Endothelial cell of umbilical vein (primary cell): ENCODE measurements at regions not wholly inside any gene's neighbourhood (a gene's known extent, or its start where the extent isn't known, plus 50 kb on each side); places are given as distances from the start of the nearest gene placed in this dataset.

Source experiments
- BruUV-seq: library from RNA; stranded (reverse); fragments of 400-500 nt; replicated peaks from 2 replicates; lab custom pipeline; 2021; lab: Mats Ljungman, UMichigan
- CTCF ChIA-PET: fragments of 300-600, 350-600 bp; sonication (Branson Sonifier 250); formaldehyde crosslinking; loops from one replicate; lab custom pipeline; 2021; ENCODE audit warnings: antibody characterized with exemption, inconsistent platforms; lab: Charles Lee
- POLR2A ChIA-PET: fragments of 300-600, 350-600 bp; sonication (Branson Sonifier 250); formaldehyde crosslinking; loops from one replicate; lab custom pipeline; 2021; ENCODE audit warnings: antibody characterized with exemption, inconsistent platforms; lab: Charles Lee
- DNase-seq: peaks from one replicate; pipeline ENCODE4 v3.0.0-alpha.2; 2011; ENCODE audit warnings: low read depth, low spot score
- FAIRE-seq: peaks from 2 replicates; lab custom pipeline; 2011; peaks lifted over from hg19 to GRCh38; lab: Jason Lieb, UNC
- H2AFZ ChIP-seq: 2 replicates; pipeline ENCODE4 v1.6.0; 2012; ENCODE audit warnings: low read depth, low read length, control low read depth, inconsistent platforms
- H3K27ac ChIP-seq: 2 replicates; pipeline ENCODE4 v1.5.1; 2011; ENCODE audit warnings: low read depth, mild to moderate bottlenecking, control low read depth, low read length, moderate library complexity; ENCODE audit not compliant: insufficient read depth
- H3K27me3 ChIP-seq, 2 experiments: 2 replicates each; pipeline versions ENCODE4 v1.6.0 to v1.6.1; 2011; ENCODE audit warnings: low read length in 2 of 2, mixed read lengths in 1 of 2; ENCODE audit not compliant: control insufficient read depth in 2 of 2, insufficient read depth in 2 of 2
- H3K36me3 ChIP-seq, 2 experiments: 2 replicates in 1 of 2; 3 replicates in 1 of 2; pipeline ENCODE4 v1.5.1; 2011; ENCODE audit warnings: low read length in 2 of 2, mild to moderate bottlenecking in 1 of 2, moderate library complexity in 1 of 2; ENCODE audit not compliant: control insufficient read depth in 2 of 2, insufficient read depth in 2 of 2; ENCODE audit errors: extremely low read depth in 1 of 2
- H3K4me1 ChIP-seq: 3 replicates; pipeline ENCODE4 v1.5.1; 2011; ENCODE audit warnings: mild to moderate bottlenecking, low read length; ENCODE audit not compliant: control insufficient read depth, insufficient read depth; ENCODE audit errors: extremely low read depth
- H3K4me2 ChIP-seq: 2 replicates; pipeline ENCODE4 v1.6.1; 2011; ENCODE audit warnings: low read length, control low read depth, mixed read lengths; ENCODE audit not compliant: insufficient read depth
- H3K4me3 ChIP-seq, 3 experiments: fragments of 200-600 bp in 1 of 3; sonication (generic), shearing (Covaris generic) in 1 of 3; replicated peaks in 1 of 3; 2 replicates each; pipeline ENCODE4 v1.5.1; 2011 to 2016; ENCODE audit warnings: control low read depth in 3 of 3, low read length in 3 of 3, mild to moderate bottlenecking in 2 of 3, inconsistent platforms in 1 of 3, low read depth in 1 of 3, moderate library complexity in 1 of 3; ENCODE audit not compliant: insufficient read depth in 1 of 3
- H3K79me2 ChIP-seq: 2 replicates; pipeline ENCODE4 v1.6.0; 2012; ENCODE audit warnings: low read length, inconsistent platforms; ENCODE audit not compliant: control insufficient read depth, insufficient read depth
- H3K9ac ChIP-seq: replicated peaks from 2 replicates; pipeline ENCODE3; 2011; ENCODE audit warnings: low read length, control low read depth; ENCODE audit not compliant: insufficient read depth; ENCODE audit errors: extremely low read depth
- H3K9me1 ChIP-seq: replicated peaks from 3 replicates; pipeline ENCODE4 v1.6.0; 2011; ENCODE audit warnings: mild to moderate bottlenecking, low read length; ENCODE audit not compliant: control insufficient read depth, insufficient read depth; ENCODE audit errors: extremely low read depth
- H3K9me3 ChIP-seq: replicated peaks from 2 replicates; pipeline ENCODE4 v1.5.1; 2012; ENCODE audit warnings: low read length, inconsistent platforms; ENCODE audit not compliant: control insufficient read depth, insufficient read depth
- H4K20me1 ChIP-seq: replicated peaks from 2 replicates; pipeline ENCODE3; 2011; ENCODE audit warnings: mild to moderate bottlenecking, low read length; ENCODE audit not compliant: control insufficient read depth, insufficient read depth; ENCODE audit errors: extremely low read depth
- CTCF ChIP-seq, 2 donors: IDR thresholded peaks; 1 replicate in 1 of 2; 2 replicates in 1 of 2; pipeline ENCODE4 v1.5.1; 2011; ENCODE audit warnings: low read length in 2 of 2, mild to moderate bottlenecking in 2 of 2, moderate library complexity in 2 of 2, control low read depth in 1 of 2, inconsistent platforms in 1 of 2, low read depth in 1 of 2; ENCODE audit not compliant: insufficient read depth in 1 of 2; ENCODE audit errors: extremely low read depth in 1 of 2
- EZH2 ChIP-seq: IDR thresholded peaks from 2 replicates; pipeline ENCODE4 v1.6.1; 2012; ENCODE audit warnings: borderline replicate concordance, low read depth, mild to moderate bottlenecking, moderate library complexity, low read length, inconsistent platforms; ENCODE audit not compliant: severe bottlenecking
- FOS ChIP-seq: IDR thresholded peaks from 2 replicates; pipeline ENCODE4 v1.6.1; 2011; ENCODE audit warnings: mild to moderate bottlenecking, low read length, moderate library complexity, borderline replicate concordance; ENCODE audit not compliant: insufficient read depth
- GATA2 ChIP-seq: IDR thresholded peaks from 2 replicates; pipeline ENCODE4 v1.7.0; 2011; ENCODE audit warnings: low read depth, mild to moderate bottlenecking, moderate library complexity, mixed read lengths, low read length; ENCODE audit not compliant: insufficient read length, insufficient read depth
- JUN ChIP-seq: IDR thresholded peaks from 2 replicates; pipeline ENCODE4 v1.6.1; 2011; ENCODE audit warnings: borderline replicate concordance, low read depth; ENCODE audit not compliant: insufficient read length, insufficient read depth
- MYC ChIP-seq: IDR thresholded peaks from one replicate; pipeline ENCODE4 v1.6.1; 2011; ENCODE audit warnings: mild to moderate bottlenecking, low read depth, low read length
- POLR2A ChIP-seq: IDR thresholded peaks from 2 replicates; pipeline ENCODE4 v1.6.1; 2012; ENCODE audit warnings: low read depth, mild to moderate bottlenecking, control low read depth, low read length
- POLR2AphosphoS5 ChIP-seq: IDR thresholded peaks from 2 replicates; pipeline ENCODE4 v1.6.1; 2012; ENCODE audit warnings: low read depth, mild to moderate bottlenecking, control low read depth, low read length, moderate library complexity; ENCODE audit not compliant: insufficient read depth
- dilution Hi-C: fragments of 300-500 bp; cut with MboI; formaldehyde crosslinking; loops from one replicate; pipeline ENCODE4 v1.15.0; 2019; ENCODE audit warnings: low sequenced_read_pairs; ENCODE audit not compliant: extremely low pct_ligation_motif_present
- intact Hi-C: fragments of 100-400 bp; cut with micrococcal nuclease; formaldehyde crosslinking; loops from one replicate; pipeline ENCODE4 v1.10.0; 2022
- TF ChIP-seq, protein P1 (sequence below): IDR thresholded peaks from 2 replicates; pipeline ENCODE4 v1.6.1; 2011; ENCODE audit not compliant: insufficient read depth, insufficient read length

DNA sequence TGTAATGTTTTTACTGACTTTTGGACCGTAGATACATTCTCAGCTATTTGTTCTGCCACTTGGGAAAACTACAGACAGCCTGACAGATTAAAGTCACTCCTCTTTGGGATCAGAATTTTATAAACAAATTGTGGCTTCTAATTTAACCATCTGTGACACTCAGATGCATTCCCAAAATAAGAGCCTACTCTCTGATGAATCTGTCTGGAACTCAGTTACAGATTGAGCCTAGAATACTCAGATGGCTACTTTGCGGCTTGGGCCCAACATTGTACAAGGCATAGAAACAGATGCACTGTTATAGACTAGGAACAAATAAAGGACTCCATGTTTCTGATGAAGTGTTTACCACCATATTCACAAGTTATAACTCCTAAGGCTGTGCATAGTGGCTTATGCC is 291.0 kb upstream of the SLITRK6 start:
- no TSS peak for BruUV-seq

GRCh38 chr13:86087244-86087643 is 288.0 kb upstream of the SLITRK6 start:
- H3K27me3 ChIP-seq: no peaks in the 10 kb centered on the region
- POLR2A ChIA-PET: no interaction called here
- no peak overlapping the region for H2AFZ ChIP-seq
- no peak for DNase-seq
- peaks cover 2% of the 10 kb centered on the region for H3K9me3 ChIP-seq
- no peaks in the 10 kb centered on the region for H4K20me1 ChIP-seq
- H3K4me3 ChIP-seq: no peak overlapping the region
- no peak overlapping the region for H3K9ac ChIP-seq
- H3K4me2 ChIP-seq: no peak overlapping the region
- H3K27ac ChIP-seq: no peak overlapping the region
- TF ChIP-seq, protein P1, sequence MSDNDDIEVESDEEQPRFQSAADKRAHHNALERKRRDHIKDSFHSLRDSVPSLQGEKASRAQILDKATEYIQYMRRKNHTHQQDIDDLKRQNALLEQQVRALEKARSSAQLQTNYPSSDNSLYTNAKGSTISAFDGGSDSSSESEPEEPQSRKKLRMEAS: no peak
- no peak for TF ChIP-seq EZH2
- no peak for TF ChIP-seq FOS
- TF ChIP-seq POLR2A: no peak
- TF ChIP-seq JUN: no peak
- TF ChIP-seq POLR2AphosphoS5: no peak
- no peak for TF ChIP-seq GATA2
- TF ChIP-seq MYC: no peak
- TF ChIP-seq CTCF (IDR thresholded peaks at IDR 0.05; ENCODE audit: extremely low read depth in 1 of 2, insufficient read depth in 1 of 2, low read depth in 1 of 2, low read length in 2 of 2): no peak
- H3K36me3 ChIP-seq: no peaks in the 10 kb centered on the region
- BruUV-seq: no TSS peak
- FAIRE-seq: no peak
- CTCF ChIA-PET: no interaction called here
- dilution Hi-C loops (no loop called here), intact Hi-C loops (no loop called here)
- H3K9me1 ChIP-seq: no peaks in the 10 kb centered on the region
- no peaks in the 10 kb centered on the region for H3K4me1 ChIP-seq
- no peaks in the 10 kb centered on the region for H3K79me2 ChIP-seq

More for the DNA sequence above, 291.0 kb upstream of the SLITRK6 start:
- Histone ChIP-seq H3K27ac (no peak overlapping the region), H3K79me2 (no peaks in the 10 kb centered on the region), H3K9ac (no peak overlapping the region), H4K20me1 (no peaks in the 10 kb centered on the region), H3K4me3 (no peak overlapping the region), H3K4me1 (no peaks in the 10 kb centered on the region), H2AFZ (no peak overlapping the region), H3K4me2 (no peak overlapping the region), H3K27me3 (no peaks in the 10 kb centered on the region), H3K9me1 (no peaks in the 10 kb centered on the region), H3K9me3 (peaks cover 2% of the 10 kb centered on the region), H3K36me3 (no peaks in the 10 kb centered on the region)
- intact Hi-C loops (no loop called here), dilution Hi-C loops (no loop called here)
- FAIRE-seq (no peak), DNase-seq (no peak)
- CTCF ChIA-PET: no interaction called here
- POLR2A ChIA-PET: no interaction called here
- TF ChIP-seq FOS (no peak), JUN (no peak), MYC (no peak), POLR2A (no peak), EZH2 (no peak), GATA2 (no peak)
- TF ChIP-seq, protein P1: no peak
